K562 (cell line): ENCODE measurements at regions not wholly inside any gene's neighbourhood (a gene's known extent, or its start where the extent isn't known, plus 50 kb on each side); places are given as distances from the start of the nearest gene placed in this dataset.

Experiments used
- ERF ChIP-seq: fragments of 450-650 bp; formaldehyde crosslinking; IDR thresholded peaks from 2 replicates; pipeline ENCODE4 v1.4.0; 2020; ENCODE audit warnings: mild to moderate bottlenecking, mixed read lengths
- GTF2A2 ChIP-seq: IDR thresholded peaks from 2 replicates; pipeline ENCODE4 v1.6.1; 2016; ENCODE audit warnings: mild to moderate bottlenecking, missing genetic modification characterization, missing compliant biosample characterization
- MECOM ChIP-seq: fragments of 250-450 bp; sonication (Bioruptor Pico); IDR thresholded peaks from 2 replicates; pipeline ENCODE4 v1.8.0; 2022; ENCODE audit warnings: inconsistent platforms
- NONO ChIP-seq, 2 experiments: fragments of 200-400 bp in 1 of 2; fragments of 450-650 bp in 1 of 2; formaldehyde crosslinking in 1 of 2; IDR thresholded peaks; 2 replicates each; pipeline ENCODE4 v1.6.1; 2017; ENCODE audit warnings: low read depth in 2 of 2, mild to moderate bottlenecking in 2 of 2, moderate library complexity in 2 of 2, low read length in 1 of 2
- PHF21A ChIP-seq: fragments of 450-650 bp; IDR thresholded peaks from 2 replicates; pipeline ENCODE4 v1.6.1; 2017; ENCODE audit warnings: low read depth, borderline replicate concordance
- TF ChIP-seq, protein P1 (sequence below): fragments of 250-450 bp; sonication (Bioruptor Pico); IDR thresholded peaks from 2 replicates; pipeline ENCODE4 v1.4.0; 2020
- TF ChIP-seq, protein P2 (sequence below): sonication (generic); formaldehyde crosslinking; IDR thresholded peaks from 2 replicates; pipeline ENCODE4 v1.8.1; 2023; ENCODE audit warnings: mild to moderate bottlenecking, missing genetic modification reagents

- TF ChIP-seq, protein P1, sequence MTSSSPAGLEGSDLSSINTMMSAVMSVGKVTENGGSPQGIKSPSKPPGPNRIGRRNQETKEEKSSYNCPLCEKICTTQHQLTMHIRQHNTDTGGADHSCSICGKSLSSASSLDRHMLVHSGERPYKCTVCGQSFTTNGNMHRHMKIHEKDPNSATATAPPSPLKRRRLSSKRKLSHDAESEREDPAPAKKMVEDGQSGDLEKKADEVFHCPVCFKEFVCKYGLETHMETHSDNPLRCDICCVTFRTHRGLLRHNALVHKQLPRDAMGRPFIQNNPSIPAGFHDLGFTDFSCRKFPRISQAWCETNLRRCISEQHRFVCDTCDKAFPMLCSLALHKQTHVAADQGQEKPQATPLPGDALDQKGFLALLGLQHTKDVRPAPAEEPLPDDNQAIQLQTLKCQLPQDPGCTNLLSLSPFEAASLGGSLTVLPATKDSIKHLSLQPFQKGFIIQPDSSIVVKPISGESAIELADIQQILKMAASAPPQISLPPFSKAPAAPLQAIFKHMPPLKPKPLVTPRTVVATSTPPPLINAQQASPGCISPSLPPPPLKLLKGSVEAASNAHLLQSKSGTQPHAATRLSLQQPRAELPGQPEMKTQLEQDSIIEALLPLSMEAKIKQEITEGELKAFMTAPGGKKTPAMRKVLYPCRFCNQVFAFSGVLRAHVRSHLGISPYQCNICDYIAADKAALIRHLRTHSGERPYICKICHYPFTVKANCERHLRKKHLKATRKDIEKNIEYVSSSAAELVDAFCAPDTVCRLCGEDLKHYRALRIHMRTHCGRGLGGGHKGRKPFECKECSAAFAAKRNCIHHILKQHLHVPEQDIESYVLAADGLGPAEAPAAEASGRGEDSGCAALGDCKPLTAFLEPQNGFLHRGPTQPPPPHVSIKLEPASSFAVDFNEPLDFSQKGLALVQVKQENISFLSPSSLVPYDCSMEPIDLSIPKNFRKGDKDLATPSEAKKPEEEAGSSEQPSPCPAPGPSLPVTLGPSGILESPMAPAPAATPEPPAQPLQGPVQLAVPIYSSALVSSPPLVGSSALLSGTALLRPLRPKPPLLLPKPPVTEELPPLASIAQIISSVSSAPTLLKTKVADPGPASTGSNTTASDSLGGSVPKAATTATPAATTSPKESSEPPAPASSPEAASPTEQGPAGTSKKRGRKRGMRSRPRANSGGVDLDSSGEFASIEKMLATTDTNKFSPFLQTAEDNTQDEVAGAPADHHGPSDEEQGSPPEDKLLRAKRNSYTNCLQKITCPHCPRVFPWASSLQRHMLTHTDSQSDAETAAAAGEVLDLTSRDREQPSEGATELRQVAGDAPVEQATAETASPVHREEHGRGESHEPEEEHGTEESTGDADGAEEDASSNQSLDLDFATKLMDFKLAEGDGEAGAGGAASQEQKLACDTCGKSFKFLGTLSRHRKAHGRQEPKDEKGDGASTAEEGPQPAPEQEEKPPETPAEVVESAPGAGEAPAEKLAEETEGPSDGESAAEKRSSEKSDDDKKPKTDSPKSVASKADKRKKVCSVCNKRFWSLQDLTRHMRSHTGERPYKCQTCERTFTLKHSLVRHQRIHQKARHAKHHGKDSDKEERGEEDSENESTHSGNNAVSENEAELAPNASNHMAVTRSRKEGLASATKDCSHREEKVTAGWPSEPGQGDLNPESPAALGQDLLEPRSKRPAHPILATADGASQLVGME (CRISPR knock-in tag) = no peak
- TF ChIP-seq ERF (CRISPR knock-in tag) (no peak), NONO (IDR thresholded peaks at IDR 0.05; ENCODE audit: low read depth in 2 of 2, low read length in 1 of 2) (no peak), MECOM (no peak), GTF2A2 (tag) (no peak), PHF21A (no peak)
- TF ChIP-seq, protein P2, sequence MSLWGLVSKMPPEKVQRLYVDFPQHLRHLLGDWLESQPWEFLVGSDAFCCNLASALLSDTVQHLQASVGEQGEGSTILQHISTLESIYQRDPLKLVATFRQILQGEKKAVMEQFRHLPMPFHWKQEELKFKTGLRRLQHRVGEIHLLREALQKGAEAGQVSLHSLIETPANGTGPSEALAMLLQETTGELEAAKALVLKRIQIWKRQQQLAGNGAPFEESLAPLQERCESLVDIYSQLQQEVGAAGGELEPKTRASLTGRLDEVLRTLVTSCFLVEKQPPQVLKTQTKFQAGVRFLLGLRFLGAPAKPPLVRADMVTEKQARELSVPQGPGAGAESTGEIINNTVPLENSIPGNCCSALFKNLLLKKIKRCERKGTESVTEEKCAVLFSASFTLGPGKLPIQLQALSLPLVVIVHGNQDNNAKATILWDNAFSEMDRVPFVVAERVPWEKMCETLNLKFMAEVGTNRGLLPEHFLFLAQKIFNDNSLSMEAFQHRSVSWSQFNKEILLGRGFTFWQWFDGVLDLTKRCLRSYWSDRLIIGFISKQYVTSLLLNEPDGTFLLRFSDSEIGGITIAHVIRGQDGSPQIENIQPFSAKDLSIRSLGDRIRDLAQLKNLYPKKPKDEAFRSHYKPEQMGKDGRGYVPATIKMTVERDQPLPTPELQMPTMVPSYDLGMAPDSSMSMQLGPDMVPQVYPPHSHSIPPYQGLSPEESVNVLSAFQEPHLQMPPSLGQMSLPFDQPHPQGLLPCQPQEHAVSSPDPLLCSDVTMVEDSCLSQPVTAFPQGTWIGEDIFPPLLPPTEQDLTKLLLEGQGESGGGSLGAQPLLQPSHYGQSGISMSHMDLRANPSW (CRISPR knock-in tag) = no peak
Observed at GRCh38 chr3:30352410-30353318, 253.7 kb upstream of the TGFBR2 start (continued).
